ENCODE measurements at regions not wholly inside any gene's neighbourhood (a gene's known extent, or its start where the extent isn't known, plus 50 kb on each side); places are given as distances from the start of the nearest gene placed in this dataset.
"Not testable (repeated sequence)": the region's sequence is repeated elsewhere in the genome, so short reads cannot be mapped to it uniquely, and the experiment has no call there.

DNA sequence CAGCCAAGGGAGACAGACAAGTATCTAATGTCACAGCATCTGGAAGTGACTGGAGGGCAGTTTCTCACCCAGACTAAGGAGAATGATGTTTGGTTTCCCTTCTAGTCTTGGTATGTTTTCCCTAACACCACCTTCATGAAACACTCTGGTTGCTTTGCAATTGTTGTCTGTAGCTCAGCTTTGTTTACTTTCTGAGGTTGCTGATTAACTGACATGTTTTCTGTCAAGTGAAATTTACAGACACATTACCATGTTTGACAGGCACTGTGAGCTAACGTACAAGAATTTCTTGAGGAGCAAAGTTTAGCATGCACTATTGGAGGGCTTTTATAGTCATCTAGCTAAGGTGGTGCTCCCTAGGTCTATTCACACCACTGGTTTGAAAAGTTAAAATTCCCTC, 131.6 kb upstream of the NECTIN3 start:
- intact Hi-C loops (cut with DNase I) = no loop called here
- H3K36me3 ChIP-seq = no peaks in the 10 kb centered on the region
- peaks cover 6 to 9% of the 10 kb centered on the region in 2 donors for H3K9me3 ChIP-seq
- H3K27ac ChIP-seq = no peak overlapping the region
- TF ChIP-seq, protein P1, sequence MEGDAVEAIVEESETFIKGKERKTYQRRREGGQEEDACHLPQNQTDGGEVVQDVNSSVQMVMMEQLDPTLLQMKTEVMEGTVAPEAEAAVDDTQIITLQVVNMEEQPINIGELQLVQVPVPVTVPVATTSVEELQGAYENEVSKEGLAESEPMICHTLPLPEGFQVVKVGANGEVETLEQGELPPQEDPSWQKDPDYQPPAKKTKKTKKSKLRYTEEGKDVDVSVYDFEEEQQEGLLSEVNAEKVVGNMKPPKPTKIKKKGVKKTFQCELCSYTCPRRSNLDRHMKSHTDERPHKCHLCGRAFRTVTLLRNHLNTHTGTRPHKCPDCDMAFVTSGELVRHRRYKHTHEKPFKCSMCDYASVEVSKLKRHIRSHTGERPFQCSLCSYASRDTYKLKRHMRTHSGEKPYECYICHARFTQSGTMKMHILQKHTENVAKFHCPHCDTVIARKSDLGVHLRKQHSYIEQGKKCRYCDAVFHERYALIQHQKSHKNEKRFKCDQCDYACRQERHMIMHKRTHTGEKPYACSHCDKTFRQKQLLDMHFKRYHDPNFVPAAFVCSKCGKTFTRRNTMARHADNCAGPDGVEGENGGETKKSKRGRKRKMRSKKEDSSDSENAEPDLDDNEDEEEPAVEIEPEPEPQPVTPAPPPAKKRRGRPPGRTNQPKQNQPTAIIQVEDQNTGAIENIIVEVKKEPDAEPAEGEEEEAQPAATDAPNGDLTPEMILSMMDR (IDR thresholded peaks at IDR 0.05) = no peak
- no peaks in the 10 kb centered on the region for H3K4me1 ChIP-seq
- H3K4me3 ChIP-seq = no peak overlapping the region
- no peak for DNase-seq (ENCODE audit: low spot score in 2 of 2)
- no peaks in the 10 kb centered on the region for H3K27me3 ChIP-seq

DNA sequence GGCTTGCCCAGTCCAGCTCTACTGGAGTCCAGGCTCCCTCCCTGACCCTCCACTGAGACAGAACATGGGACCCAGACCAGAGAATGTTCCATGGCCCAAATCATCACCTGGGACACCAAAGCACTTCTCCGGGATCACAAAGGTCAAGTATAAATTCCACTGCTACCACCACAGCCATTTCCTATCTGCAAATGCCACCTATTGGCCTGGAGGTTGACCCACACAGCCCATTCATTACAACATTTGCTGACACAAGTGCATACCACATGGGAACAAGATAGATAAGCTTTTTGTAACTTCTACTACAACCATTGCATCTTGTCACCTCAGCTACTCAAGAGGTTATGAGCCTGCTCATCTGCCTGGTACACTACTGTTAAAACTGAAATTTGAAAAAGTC, 126.8 kb upstream of the NECTIN3 start:
- Histone ChIP-seq H3K9me3 (peaks cover 13 to 28% of the 10 kb centered on the region in 2 donors), H3K27ac (no peak overlapping the region), H3K4me3 (no peak overlapping the region), H3K36me3 (no peaks in the 10 kb centered on the region), H3K4me1 (no peaks in the 10 kb centered on the region), H3K27me3 (no peaks in the 10 kb centered on the region)
- intact Hi-C loops (cut with DNase I) = no loop called here
- TF ChIP-seq, protein P1 (IDR thresholded peaks at IDR 0.05) = no peak
- no peak for DNase-seq (ENCODE audit: low spot score in 2 of 2)

DNA sequence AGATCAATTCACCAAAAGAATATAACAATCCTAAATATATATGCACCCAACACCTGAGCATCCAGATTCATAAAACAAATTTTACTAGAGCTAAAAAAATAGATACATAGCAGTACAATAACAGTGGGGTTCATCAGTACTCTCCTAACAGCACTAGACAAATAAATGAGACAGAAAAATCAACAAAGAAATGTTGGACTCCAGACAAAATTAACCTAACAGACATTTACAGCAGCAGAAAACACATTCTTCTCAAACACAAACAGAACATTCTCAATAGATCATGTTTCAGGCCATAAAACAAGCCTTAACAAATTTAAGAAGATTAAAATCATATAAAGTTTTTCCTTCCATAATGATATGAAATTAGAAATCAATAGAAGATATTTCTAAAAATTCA, 124.8 kb upstream of the NECTIN3 start:
- H3K9me3 ChIP-seq = peaks cover 13 to 45% of the 10 kb centered on the region in 2 donors
- intact Hi-C loops (cut with DNase I) = no loop called here
- H3K4me1 ChIP-seq = no peaks in the 10 kb centered on the region
- no peak overlapping the region for H3K27ac ChIP-seq
- H3K27me3 ChIP-seq = no peaks in the 10 kb centered on the region
- TF ChIP-seq, protein P1 (IDR thresholded peaks at IDR 0.05) = no peak
- H3K36me3 ChIP-seq = no peaks in the 10 kb centered on the region
- no peak for DNase-seq (ENCODE audit: low spot score in 2 of 2)
- no peak overlapping the region for H3K4me3 ChIP-seq

DNA sequence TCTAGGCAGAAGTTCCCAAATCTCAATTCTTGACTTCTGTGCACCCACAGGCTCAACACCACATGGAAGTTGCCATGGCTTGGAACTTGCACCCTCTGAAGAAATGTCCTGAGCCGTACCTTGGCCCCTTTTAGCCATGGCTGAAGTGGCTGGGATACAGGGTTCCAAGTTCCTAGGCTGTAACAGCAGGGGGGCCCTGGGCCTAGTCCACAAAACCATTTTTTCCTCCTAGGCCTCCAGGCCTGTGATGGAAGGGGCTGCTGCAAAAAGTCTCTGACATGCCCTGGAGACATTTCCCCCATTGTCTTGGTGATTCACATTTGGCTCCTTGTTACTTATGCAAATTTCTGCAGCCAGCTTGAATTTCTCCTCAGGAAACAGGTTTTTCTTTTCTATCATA, 122.4 kb upstream of the NECTIN3 start:
- H3K9me3 ChIP-seq = peaks cover 10 to 38% of the 10 kb centered on the region in 2 donors
- intact Hi-C loops (cut with DNase I); H3K4me1 ChIP-seq; H3K4me3 ChIP-seq; DNase-seq (ENCODE audit: low spot score in 2 of 2); H3K36me3 ChIP-seq; H3K27me3 ChIP-seq; H3K27ac ChIP-seq: not testable (repeated sequence)

DNA sequence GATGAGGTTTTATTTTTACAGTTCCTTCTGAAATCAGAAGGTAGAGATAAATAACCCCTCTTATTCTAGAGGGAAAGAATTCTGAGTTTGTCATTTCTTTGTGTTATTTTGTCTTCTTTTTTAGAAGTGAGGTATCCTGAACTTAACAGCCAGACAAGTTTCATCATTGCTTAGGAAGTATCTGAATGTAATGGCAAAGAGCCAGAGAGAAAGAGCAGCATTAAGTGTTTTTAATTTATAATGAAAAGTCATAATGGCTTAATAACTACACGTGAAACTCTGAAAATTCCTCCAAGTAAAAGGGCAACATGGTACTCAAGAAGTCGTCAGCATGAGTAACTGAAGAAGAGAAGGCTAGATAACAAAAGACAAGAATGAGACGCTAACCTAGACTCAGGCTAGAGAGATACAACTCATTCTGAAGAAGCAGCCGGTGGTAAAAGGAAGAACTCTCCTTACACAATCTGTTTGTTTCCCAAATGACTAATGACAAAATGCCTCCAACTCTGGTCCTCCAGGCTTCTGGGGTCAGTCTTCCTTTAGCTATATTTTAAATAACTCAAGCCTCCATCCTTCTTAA, 116.2 kb upstream of the NECTIN3 start:
- TF ChIP-seq, protein P1 (IDR thresholded peaks at IDR 0.05) = no peak
- intact Hi-C loops (cut with DNase I) = no loop called here
- Histone ChIP-seq H3K4me3 (no peak overlapping the region), H3K4me1 (no peaks in the 10 kb centered on the region), H3K36me3 (no peaks in the 10 kb centered on the region), H3K27me3 (no peaks in the 10 kb centered on the region), H3K9me3 (peaks cover 0 to 12% of the 10 kb centered on the region in 2 donors), H3K27ac (no peak overlapping the region)
- no peak for DNase-seq (ENCODE audit: low spot score in 2 of 2)

DNA sequence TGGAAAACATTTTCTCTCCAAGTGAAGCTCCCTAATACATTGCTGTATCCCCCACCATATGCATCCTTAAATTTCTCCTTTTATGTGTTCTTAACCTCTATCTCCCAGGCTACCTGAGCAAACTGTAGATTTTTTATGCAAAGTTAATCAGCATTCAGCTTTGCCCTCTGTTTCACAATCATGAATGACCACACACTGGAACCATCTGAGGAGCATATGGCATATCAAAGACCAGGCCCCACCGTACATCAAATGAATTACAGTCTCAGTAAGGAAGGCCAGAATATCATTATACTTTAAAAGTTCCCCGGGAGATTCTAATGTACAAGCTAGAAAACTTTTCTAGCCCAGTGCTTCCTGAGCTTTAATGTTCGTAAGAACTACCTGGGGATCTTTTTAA, 115.5 kb upstream of the NECTIN3 start:
- no peak overlapping the region for H3K27ac ChIP-seq
- no peaks in the 10 kb centered on the region for H3K27me3 ChIP-seq
- no peaks in the 10 kb centered on the region for H3K4me1 ChIP-seq
- TF ChIP-seq, protein P1 (IDR thresholded peaks at IDR 0.05) = no peak
- no peak for DNase-seq (ENCODE audit: low spot score in 2 of 2)
- intact Hi-C loops (cut with DNase I) = no loop called here
- no peak overlapping the region for H3K4me3 ChIP-seq
- H3K36me3 ChIP-seq = no peaks in the 10 kb centered on the region
- peaks cover 0 to 5% of the 10 kb centered on the region in 2 donors for H3K9me3 ChIP-seq
